ENCODE measurements at regions not wholly inside any gene's neighbourhood (a gene's known extent, or its start where the extent isn't known, plus 50 kb on each side); places are given as distances from the start of the nearest gene placed in this dataset.

DNA sequence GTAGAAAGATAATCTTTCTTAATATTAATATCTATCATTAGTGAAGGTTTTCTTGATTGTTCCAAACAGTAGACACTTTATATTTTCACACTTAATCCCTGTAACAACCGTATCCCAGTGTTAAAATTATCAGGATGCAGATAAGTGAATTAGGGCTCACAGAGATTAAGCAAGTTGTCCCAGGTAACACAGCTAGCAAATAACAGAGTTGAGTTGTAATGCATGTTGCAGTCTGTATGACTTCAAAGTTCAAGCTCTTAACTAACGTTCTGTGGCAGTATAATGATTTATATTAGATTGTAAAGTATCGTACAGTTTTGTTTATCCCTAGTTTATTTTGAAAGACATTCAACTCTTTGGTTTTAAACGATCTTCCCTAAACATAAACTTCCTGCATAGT lies 517.5 kb downstream of the TFAP2B start:
- no peak for DNase-seq (ENCODE audit: extremely low spot score)
- ChIA-PET CTCF (no interaction called here), POLR2A (no interaction called here)
- TF ChIP-seq ELF4 (IDR thresholded peaks at IDR 0.05): no peak
- TF ChIP-seq LEF1 (IDR thresholded peaks at IDR 0.05; ENCODE audit: borderline replicate concordance): no peak
- TF ChIP-seq ZNF384 (IDR thresholded peaks at IDR 0.05): no peak

DNA sequence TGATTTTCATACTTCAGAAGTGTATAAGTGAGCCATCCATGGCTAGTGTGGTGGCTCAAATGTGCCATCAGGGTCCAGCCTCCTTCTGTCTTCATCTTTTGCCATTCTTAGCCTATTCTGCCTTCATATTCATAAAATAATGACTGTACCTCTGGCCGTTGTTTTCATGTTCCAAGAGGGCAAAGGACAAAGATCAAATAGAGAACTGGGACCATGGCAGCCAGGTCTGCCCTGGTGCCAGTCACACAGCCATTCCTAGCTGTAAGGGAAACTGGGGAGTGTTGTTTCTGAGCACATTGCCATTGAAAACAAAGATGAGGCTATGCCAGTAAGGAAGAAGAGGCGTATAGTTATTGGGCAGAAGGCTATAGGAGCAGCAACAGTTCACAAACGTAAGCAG lies 518.6 kb downstream of the TFAP2B start:
- TF ChIP-seq ELF4 (IDR thresholded peaks at IDR 0.05): no peak
- no peak for DNase-seq (ENCODE audit: extremely low spot score)
- CTCF ChIA-PET: no interaction called here
- POLR2A ChIA-PET: no interaction called here

DNA sequence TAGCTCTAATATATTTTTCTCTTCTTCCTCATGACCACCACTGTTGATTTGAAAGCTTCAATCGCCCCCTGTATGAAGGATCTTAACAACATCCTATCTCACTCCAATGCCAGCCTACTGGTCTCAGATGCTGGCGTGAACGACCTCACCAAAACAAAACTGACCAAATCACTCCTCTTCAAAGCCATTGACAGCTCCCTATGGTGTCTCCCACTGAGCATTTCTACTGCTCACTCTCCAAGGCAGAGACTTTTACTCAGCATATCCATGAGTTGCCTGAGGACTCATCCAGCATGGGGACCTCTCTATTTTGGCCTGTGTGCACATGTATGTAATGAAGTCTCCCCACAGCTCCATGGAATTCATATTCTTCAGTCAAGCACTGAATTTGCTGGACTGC lies 520.4 kb downstream of the TFAP2B start:
- no peak for DNase-seq (ENCODE audit: extremely low spot score)
- TF ChIP-seq LEF1 (IDR thresholded peaks at IDR 0.05; ENCODE audit: borderline replicate concordance) (no peak), ZNF384 (IDR thresholded peaks at IDR 0.05) (no peak), NFRKB (IDR thresholded peaks at IDR 0.05) (no peak), SP1 (IDR thresholded peaks at IDR 0.05) (no peak), ELF4 (IDR thresholded peaks at IDR 0.05) (no peak)
- TF ChIP-seq, protein P1, sequence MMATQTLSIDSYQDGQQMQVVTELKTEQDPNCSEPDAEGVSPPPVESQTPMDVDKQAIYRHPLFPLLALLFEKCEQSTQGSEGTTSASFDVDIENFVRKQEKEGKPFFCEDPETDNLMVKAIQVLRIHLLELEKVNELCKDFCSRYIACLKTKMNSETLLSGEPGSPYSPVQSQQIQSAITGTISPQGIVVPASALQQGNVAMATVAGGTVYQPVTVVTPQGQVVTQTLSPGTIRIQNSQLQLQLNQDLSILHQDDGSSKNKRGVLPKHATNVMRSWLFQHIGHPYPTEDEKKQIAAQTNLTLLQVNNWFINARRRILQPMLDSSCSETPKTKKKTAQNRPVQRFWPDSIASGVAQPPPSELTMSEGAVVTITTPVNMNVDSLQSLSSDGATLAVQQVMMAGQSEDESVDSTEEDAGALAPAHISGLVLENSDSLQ (IDR thresholded peaks at IDR 0.05): no peak
- POLR2A ChIA-PET: no interaction called here
- CTCF ChIA-PET: no interaction called here

DNA sequence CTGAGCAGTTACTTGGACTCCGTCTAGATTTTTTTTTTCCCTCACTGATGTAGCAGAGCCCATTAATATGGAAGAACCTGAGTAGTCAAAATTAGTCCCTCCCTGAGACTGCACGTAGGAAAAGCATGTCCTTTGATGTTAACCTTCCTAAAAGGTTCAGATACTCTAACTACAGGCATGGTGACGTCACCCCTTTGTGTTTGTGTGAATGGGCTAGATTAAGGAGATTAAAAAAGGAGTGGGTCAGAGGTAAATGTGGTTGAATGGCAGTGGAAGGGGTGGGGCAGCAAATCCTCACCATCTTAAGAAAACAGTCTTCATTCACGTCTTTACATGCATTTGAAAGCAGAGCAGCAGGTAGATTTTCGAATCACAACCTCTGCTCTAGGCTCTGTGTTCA lies 521.1 kb downstream of the TFAP2B start:
- POLR2A ChIA-PET: no interaction called here
- TF ChIP-seq FOXK2 (IDR thresholded peaks at IDR 0.05) (no peak), ELF4 (IDR thresholded peaks at IDR 0.05) (no peak), SUZ12 (IDR thresholded peaks at IDR 0.05) (no peak), ZNF384 (IDR thresholded peaks at IDR 0.05) (no peak), LEF1 (IDR thresholded peaks at IDR 0.05; ENCODE audit: borderline replicate concordance) (no peak), TARDBP (IDR thresholded peaks at IDR 0.05) (no peak), NFRKB (IDR thresholded peaks at IDR 0.05) (no peak), SP1 (IDR thresholded peaks at IDR 0.05) (no peak), BHLHE40 (IDR thresholded peaks at IDR 0.05; ENCODE audit: borderline replicate concordance) (no peak), HDGF (IDR thresholded peaks at IDR 0.05; ENCODE audit: borderline replicate concordance) (no peak), ARNT (IDR thresholded peaks at IDR 0.05) (no peak), FOXM1 (IDR thresholded peaks at IDR 0.05; ENCODE audit: borderline replicate concordance) (no peak), L3MBTL2 (conservative IDR thresholded peaks at IDR 0.05) (no peak), FOXA1 (IDR thresholded peaks at IDR 0.05) (no peak), CTBP1 (IDR thresholded peaks at IDR 0.05; ENCODE audit: borderline replicate concordance) (no peak)
- TF ChIP-seq, protein P1 (IDR thresholded peaks at IDR 0.05): no peak
- CTCF ChIA-PET: no interaction called here
- DNase-seq (ENCODE audit: extremely low spot score): no peak

DNA sequence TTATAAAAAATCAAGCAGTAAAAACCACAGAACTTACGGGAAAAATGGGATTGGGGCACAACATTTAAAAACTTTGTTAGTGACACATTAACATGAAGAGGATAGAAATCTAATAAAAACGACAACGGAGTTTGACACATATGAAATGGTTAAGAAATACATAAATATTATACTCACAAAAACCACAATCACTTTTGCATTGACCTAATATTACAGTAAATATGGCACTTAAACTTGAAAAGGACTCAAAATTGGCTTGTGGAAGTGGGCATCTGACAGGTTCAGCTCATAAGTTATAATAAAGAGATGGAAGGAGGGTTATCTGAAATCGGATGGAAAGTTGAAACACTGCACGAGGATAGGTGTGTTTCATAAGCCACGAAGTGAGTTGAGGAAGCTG lies 523.7 kb downstream of the TFAP2B start:
- no peak for DNase-seq (ENCODE audit: extremely low spot score)
- ChIA-PET CTCF (interaction anchor here (0.6 kb wide), 1 partner anchor 358 kb away, joined by 3 read pairs; no protein-coding TSS in a partner anchor), POLR2A (no interaction called here)
- TF ChIP-seq TARDBP (IDR thresholded peaks at IDR 0.05) (no peak), ELF4 (IDR thresholded peaks at IDR 0.05) (no peak), BHLHE40 (IDR thresholded peaks at IDR 0.05; ENCODE audit: borderline replicate concordance) (no peak), CTBP1 (IDR thresholded peaks at IDR 0.05; ENCODE audit: borderline replicate concordance) (no peak), ZNF384 (IDR thresholded peaks at IDR 0.05) (no peak), SP1 (IDR thresholded peaks at IDR 0.05) (no peak), NFRKB (IDR thresholded peaks at IDR 0.05) (no peak), L3MBTL2 (conservative IDR thresholded peaks at IDR 0.05) (no peak), FOXK2 (IDR thresholded peaks at IDR 0.05) (no peak), FOXM1 (IDR thresholded peaks at IDR 0.05; ENCODE audit: borderline replicate concordance) (no peak), LEF1 (IDR thresholded peaks at IDR 0.05; ENCODE audit: borderline replicate concordance) (no peak), ARNT (IDR thresholded peaks at IDR 0.05) (no peak), FOXA1 (IDR thresholded peaks at IDR 0.05) (no peak), HDGF (IDR thresholded peaks at IDR 0.05; ENCODE audit: borderline replicate concordance) (no peak), SUZ12 (IDR thresholded peaks at IDR 0.05) (no peak)
- TF ChIP-seq, protein P1 (IDR thresholded peaks at IDR 0.05): no peak

DNA sequence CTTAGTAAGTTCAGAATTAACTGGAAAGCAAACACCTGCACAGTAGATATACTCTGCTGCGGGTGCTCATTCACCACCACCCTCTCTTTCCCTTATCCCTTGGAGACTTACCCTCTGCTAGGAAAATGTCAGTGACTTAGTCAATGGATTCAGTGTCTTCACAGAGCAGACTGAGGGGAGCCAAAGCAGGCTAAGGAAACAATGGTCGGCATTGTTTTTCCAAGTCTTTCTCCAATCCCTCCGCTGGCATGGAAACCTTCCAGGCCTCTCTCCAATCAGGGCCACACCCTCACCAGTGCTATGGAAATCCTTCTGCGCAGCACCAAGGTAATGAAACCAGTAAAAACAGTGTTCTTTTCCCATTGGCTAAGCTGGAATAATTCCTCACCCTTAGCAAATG lies 531.2 kb downstream of the TFAP2B start:
- TF ChIP-seq BHLHE40 (IDR thresholded peaks at IDR 0.05; ENCODE audit: borderline replicate concordance): no peak
- no peak for TF ChIP-seq SUZ12 (IDR thresholded peaks at IDR 0.05)
- TF ChIP-seq FOXM1 (IDR thresholded peaks at IDR 0.05; ENCODE audit: borderline replicate concordance): no peak
- no peak for TF ChIP-seq HDGF (IDR thresholded peaks at IDR 0.05; ENCODE audit: borderline replicate concordance)
- no peak for TF ChIP-seq ARNT (IDR thresholded peaks at IDR 0.05)
- no peak for TF ChIP-seq TARDBP (IDR thresholded peaks at IDR 0.05)
- TF ChIP-seq, protein P1 (IDR thresholded peaks at IDR 0.05): no peak
- TF ChIP-seq NFRKB (IDR thresholded peaks at IDR 0.05): no peak
- no peak for TF ChIP-seq FOXA1 (IDR thresholded peaks at IDR 0.05)
- TF ChIP-seq ELF4 (IDR thresholded peaks at IDR 0.05): no peak
- TF ChIP-seq CTBP1 (IDR thresholded peaks at IDR 0.05; ENCODE audit: borderline replicate concordance): no peak
- no peak for TF ChIP-seq LEF1 (IDR thresholded peaks at IDR 0.05; ENCODE audit: borderline replicate concordance)
- TF ChIP-seq L3MBTL2 (conservative IDR thresholded peaks at IDR 0.05): no peak
- ChIA-PET CTCF (no interaction called here), POLR2A (no interaction called here)
- no peak for DNase-seq (ENCODE audit: extremely low spot score)
